Panc1 (cell line): ENCODE measurements at regions not wholly inside any gene's neighbourhood (a gene's known extent, or its start where the extent isn't known, plus 50 kb on each side); places are given as distances from the start of the nearest gene placed in this dataset.

Source experiments
- POLR2AphosphoS5 ChIP-seq: IDR thresholded peaks from 2 replicates; pipeline ENCODE4 v1.6.1; 2012; ENCODE audit warnings: mild to moderate bottlenecking, low read depth, low read length, moderate library complexity
- SIN3A ChIP-seq: IDR thresholded peaks from 2 replicates; pipeline ENCODE4 v1.6.1; 2012; ENCODE audit warnings: low read depth, mild to moderate bottlenecking, low read length, moderate library complexity, borderline replicate concordance; ENCODE audit not compliant: insufficient read depth
- TCF7L2 ChIP-seq: IDR thresholded peaks from 2 replicates; pipeline ENCODE4 v1.6.1; 2011; ENCODE audit warnings: mild to moderate bottlenecking, low read depth, low read length, inconsistent platforms
- TF ChIP-seq, protein P1 (sequence below): fragments of 450-650 bp; IDR thresholded peaks from 2 replicates; pipeline ENCODE4 v1.5.1; 2017; ENCODE audit warnings: mild to moderate bottlenecking
- TF ChIP-seq, protein P2 (sequence below), 2 experiments: IDR thresholded peaks; 2 replicates each; pipeline ENCODE4 v1.6.1; 2011 to 2012; ENCODE audit warnings: low read depth in 2 of 2, control low read depth in 1 of 2, low read length in 1 of 2, mild to moderate bottlenecking in 1 of 2, moderate library complexity in 1 of 2; ENCODE audit not compliant: insufficient read depth in 1 of 2

DNA sequence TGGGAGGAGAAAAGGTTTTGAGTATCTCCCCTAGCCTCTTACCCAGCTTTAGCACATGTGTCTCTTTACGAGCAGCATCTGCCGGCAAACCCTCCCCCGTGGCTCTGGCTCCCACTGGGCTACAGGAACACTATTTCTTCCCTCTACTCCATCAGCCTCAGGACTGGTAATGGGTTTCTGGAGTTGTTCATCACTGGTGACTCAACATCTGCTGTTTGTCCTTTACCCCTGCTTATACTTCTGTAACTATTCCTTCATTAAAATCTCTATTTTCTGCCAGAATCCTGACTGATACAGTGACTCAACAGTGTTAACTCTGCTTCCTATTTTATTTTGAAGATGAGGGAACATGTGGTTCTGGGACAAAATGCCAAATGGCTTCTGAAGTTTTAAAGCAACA, 437.3 kb upstream of the HTR2A start:
- TF ChIP-seq POLR2AphosphoS5 = no peak
- TF ChIP-seq, protein P1, sequence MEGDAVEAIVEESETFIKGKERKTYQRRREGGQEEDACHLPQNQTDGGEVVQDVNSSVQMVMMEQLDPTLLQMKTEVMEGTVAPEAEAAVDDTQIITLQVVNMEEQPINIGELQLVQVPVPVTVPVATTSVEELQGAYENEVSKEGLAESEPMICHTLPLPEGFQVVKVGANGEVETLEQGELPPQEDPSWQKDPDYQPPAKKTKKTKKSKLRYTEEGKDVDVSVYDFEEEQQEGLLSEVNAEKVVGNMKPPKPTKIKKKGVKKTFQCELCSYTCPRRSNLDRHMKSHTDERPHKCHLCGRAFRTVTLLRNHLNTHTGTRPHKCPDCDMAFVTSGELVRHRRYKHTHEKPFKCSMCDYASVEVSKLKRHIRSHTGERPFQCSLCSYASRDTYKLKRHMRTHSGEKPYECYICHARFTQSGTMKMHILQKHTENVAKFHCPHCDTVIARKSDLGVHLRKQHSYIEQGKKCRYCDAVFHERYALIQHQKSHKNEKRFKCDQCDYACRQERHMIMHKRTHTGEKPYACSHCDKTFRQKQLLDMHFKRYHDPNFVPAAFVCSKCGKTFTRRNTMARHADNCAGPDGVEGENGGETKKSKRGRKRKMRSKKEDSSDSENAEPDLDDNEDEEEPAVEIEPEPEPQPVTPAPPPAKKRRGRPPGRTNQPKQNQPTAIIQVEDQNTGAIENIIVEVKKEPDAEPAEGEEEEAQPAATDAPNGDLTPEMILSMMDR = no peak
- no peak for TF ChIP-seq TCF7L2
- TF ChIP-seq, protein P2, sequence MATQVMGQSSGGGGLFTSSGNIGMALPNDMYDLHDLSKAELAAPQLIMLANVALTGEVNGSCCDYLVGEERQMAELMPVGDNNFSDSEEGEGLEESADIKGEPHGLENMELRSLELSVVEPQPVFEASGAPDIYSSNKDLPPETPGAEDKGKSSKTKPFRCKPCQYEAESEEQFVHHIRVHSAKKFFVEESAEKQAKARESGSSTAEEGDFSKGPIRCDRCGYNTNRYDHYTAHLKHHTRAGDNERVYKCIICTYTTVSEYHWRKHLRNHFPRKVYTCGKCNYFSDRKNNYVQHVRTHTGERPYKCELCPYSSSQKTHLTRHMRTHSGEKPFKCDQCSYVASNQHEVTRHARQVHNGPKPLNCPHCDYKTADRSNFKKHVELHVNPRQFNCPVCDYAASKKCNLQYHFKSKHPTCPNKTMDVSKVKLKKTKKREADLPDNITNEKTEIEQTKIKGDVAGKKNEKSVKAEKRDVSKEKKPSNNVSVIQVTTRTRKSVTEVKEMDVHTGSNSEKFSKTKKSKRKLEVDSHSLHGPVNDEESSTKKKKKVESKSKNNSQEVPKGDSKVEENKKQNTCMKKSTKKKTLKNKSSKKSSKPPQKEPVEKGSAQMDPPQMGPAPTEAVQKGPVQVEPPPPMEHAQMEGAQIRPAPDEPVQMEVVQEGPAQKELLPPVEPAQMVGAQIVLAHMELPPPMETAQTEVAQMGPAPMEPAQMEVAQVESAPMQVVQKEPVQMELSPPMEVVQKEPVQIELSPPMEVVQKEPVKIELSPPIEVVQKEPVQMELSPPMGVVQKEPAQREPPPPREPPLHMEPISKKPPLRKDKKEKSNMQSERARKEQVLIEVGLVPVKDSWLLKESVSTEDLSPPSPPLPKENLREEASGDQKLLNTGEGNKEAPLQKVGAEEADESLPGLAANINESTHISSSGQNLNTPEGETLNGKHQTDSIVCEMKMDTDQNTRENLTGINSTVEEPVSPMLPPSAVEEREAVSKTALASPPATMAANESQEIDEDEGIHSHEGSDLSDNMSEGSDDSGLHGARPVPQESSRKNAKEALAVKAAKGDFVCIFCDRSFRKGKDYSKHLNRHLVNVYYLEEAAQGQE (IDR thresholded peaks at IDR 0.05; ENCODE audit: insufficient read depth in 1 of 2, low read depth in 2 of 2, low read length in 1 of 2) = no peak
- TF ChIP-seq SIN3A = no peak
